ENCODE measurements at regions not wholly inside any gene's neighbourhood (a gene's known extent, or its start where the extent isn't known, plus 50 kb on each side); places are given as distances from the start of the nearest gene placed in this dataset.

- no peak for TF ChIP-seq CTCF (IDR thresholded peaks at IDR 0.05; ENCODE audit: low read depth, low read length, missing control alignments)
- in situ Hi-C loops (cut with HindIII; ENCODE audit: low sequenced_read_pairs), result no loop called here
- no peak for DNase-seq (ENCODE audit: low read depth)
- no peak overlapping the region for H3K4me3 ChIP-seq (ENCODE audit: low read depth, low read length)
Measured at GRCh38 chr16:59880611-59881010, 1146.5 kb upstream of the GOT2 start.

GRCh38 chr16:59878999-59879398, 1144.9 kb upstream of the GOT2 start:
- DNase-seq (ENCODE audit: low read depth), result no peak
- in situ Hi-C loops (cut with HindIII; ENCODE audit: low sequenced_read_pairs), result no loop called here
- H3K4me3 ChIP-seq (ENCODE audit: low read depth, low read length), result no peak overlapping the region
- TF ChIP-seq CTCF (IDR thresholded peaks at IDR 0.05; ENCODE audit: low read depth, low read length, missing control alignments), result no peak

- TF ChIP-seq CTCF (IDR thresholded peaks at IDR 0.05; ENCODE audit: low read depth, low read length, missing control alignments), result no peak
- no peak overlapping the region for H3K4me3 ChIP-seq (ENCODE audit: low read depth, low read length)
- peak; percentile 93 for DNase-seq (ENCODE audit: low read depth)
- in situ Hi-C loops (cut with HindIII; ENCODE audit: low sequenced_read_pairs), result no loop called here
Measured at GRCh38 chr16:59878479-59878878, 1144.4 kb upstream of the GOT2 start.

GRCh38 chr16:59864981-59865666, 1131.0 kb upstream of the GOT2 start:
- no peak for DNase-seq (ENCODE audit: low read depth)
- no peak overlapping the region for H3K4me3 ChIP-seq (ENCODE audit: low read depth, low read length)
- in situ Hi-C loops (cut with HindIII; ENCODE audit: low sequenced_read_pairs), result no loop called here
- no peak for TF ChIP-seq CTCF (IDR thresholded peaks at IDR 0.05; ENCODE audit: low read depth, low read length, missing control alignments)

- in situ Hi-C loops (cut with HindIII; ENCODE audit: low sequenced_read_pairs), result no loop called here
- TF ChIP-seq CTCF (IDR thresholded peaks at IDR 0.05; ENCODE audit: low read depth, low read length, missing control alignments), result no peak
- DNase-seq (ENCODE audit: low read depth), result no peak
Measured at GRCh38 chr16:59859676-59860402, 1125.7 kb upstream of the GOT2 start.

GRCh38 chr16:59854846-59855439, 1120.8 kb upstream of the GOT2 start:
- in situ Hi-C loops (cut with HindIII; ENCODE audit: low sequenced_read_pairs), result no loop called here
- DNase-seq (ENCODE audit: low read depth), result no peak
- no peak overlapping the region for H3K4me3 ChIP-seq (ENCODE audit: low read depth, low read length)
- no peak for TF ChIP-seq CTCF (IDR thresholded peaks at IDR 0.05; ENCODE audit: low read depth, low read length, missing control alignments)

More at GRCh38 chr16:59859676-59860402, 1125.7 kb upstream of the GOT2 start:
- no peak overlapping the region for H3K4me3 ChIP-seq (ENCODE audit: low read depth, low read length)
